ENCODE measurements at regions not wholly inside any gene's neighbourhood (a gene's known extent, or its start where the extent isn't known, plus 50 kb on each side); places are given as distances from the start of the nearest gene placed in this dataset.

DNA sequence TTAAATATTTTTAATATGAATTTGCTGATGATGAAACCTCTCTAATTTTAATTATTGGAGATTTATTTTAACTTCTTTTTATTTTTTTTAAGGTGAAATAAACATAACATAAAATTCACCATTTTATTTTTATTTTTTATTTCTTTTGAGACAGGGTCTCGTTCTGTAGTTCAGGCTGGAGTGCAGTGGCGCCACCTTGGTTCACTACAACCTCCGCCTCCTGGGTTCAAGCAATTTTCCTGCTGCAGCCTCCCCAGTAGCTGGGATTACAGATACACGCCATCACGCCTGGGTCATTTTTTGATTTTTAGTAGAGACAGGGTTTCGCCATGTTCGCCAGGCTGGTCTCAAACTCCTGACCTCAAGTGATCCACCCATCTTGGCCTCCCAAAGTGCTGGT, 402.9 kb downstream of the PRR16 start:
- H2AFZ ChIP-seq (ENCODE audit: low read depth, low read length), result no peak overlapping the region
- ATAC-seq (ENCODE audit: insufficient read depth, low read depth) (no peak), DNase-seq (no peak)
- no peak overlapping the region for H3K4me3 ChIP-seq (ENCODE audit: low read depth in 1 of 2, low read length in 2 of 2)
- TF ChIP-seq, protein P1, sequence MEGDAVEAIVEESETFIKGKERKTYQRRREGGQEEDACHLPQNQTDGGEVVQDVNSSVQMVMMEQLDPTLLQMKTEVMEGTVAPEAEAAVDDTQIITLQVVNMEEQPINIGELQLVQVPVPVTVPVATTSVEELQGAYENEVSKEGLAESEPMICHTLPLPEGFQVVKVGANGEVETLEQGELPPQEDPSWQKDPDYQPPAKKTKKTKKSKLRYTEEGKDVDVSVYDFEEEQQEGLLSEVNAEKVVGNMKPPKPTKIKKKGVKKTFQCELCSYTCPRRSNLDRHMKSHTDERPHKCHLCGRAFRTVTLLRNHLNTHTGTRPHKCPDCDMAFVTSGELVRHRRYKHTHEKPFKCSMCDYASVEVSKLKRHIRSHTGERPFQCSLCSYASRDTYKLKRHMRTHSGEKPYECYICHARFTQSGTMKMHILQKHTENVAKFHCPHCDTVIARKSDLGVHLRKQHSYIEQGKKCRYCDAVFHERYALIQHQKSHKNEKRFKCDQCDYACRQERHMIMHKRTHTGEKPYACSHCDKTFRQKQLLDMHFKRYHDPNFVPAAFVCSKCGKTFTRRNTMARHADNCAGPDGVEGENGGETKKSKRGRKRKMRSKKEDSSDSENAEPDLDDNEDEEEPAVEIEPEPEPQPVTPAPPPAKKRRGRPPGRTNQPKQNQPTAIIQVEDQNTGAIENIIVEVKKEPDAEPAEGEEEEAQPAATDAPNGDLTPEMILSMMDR (IDR thresholded peaks at IDR 0.05; ENCODE audit: borderline replicate concordance, extremely low read depth, low read length, poor library complexity, severe bottlenecking), result no peak
- TF ChIP-seq EZH2 (IDR thresholded peaks at IDR 0.05; ENCODE audit: borderline replicate concordance, low read depth, low read length, severe bottlenecking), result no peak
- H3K4me2 ChIP-seq (ENCODE audit: insufficient read depth, low read length), result no peak overlapping the region
- H3K27me3 ChIP-seq (ENCODE audit: insufficient read depth, low read length, poor library complexity), result no peaks in the 10 kb centered on the region
- no peaks in the 10 kb centered on the region for H3K36me3 ChIP-seq (ENCODE audit: insufficient read depth, low read length)
- H3K4me1 ChIP-seq (ENCODE audit: insufficient read depth, low read length), result peaks cover 17% of the 10 kb centered on the region
- H3K9me3 ChIP-seq (ENCODE audit: insufficient read depth, low read length, severe bottlenecking), result no peaks in the 10 kb centered on the region
- H3K79me2 ChIP-seq (ENCODE audit: insufficient read depth, low read length), result no peaks in the 10 kb centered on the region
- no peak overlapping the region for H3K27ac ChIP-seq (ENCODE audit: low read length)
- H4K20me1 ChIP-seq (ENCODE audit: insufficient read depth, low read length), result no peaks in the 10 kb centered on the region
- H3K9ac ChIP-seq (ENCODE audit: low read depth, low read length), result no peak overlapping the region

DNA sequence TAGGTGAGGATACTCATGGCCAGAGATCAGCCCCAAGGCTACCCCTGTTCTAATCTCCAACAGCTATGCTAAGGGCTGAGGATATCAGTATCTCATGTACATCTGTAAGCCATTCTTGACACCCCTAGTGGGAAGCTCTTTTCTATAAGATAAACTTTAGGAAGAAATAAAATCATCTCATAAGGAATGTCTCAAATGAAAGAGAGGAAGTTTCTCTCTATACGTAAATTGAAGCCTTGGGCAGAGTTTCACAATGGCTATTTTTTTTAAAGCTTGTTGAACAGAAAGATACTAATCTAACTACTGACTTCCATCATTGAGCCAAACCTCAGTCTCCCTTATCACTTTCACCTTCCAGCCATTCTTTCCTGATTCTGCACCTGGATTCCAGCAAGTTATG, 405.7 kb downstream of the PRR16 start:
- ATAC-seq (ENCODE audit: insufficient read depth, low read depth), result peak; percentile 48; the same call in 2 of the 3 replicates
- TF ChIP-seq EZH2 (IDR thresholded peaks at IDR 0.05; ENCODE audit: borderline replicate concordance, low read depth, low read length, severe bottlenecking), result no peak
- H3K9ac ChIP-seq (ENCODE audit: low read depth, low read length), result no peak overlapping the region
- H2AFZ ChIP-seq (ENCODE audit: low read depth, low read length), result peak overlapping the region; percentile 26; the same call in 1 of the 2 replicates
- peaks cover 17% of the 10 kb centered on the region for H3K4me1 ChIP-seq (ENCODE audit: insufficient read depth, low read length)
- H3K36me3 ChIP-seq (ENCODE audit: insufficient read depth, low read length), result no peaks in the 10 kb centered on the region
- H3K27me3 ChIP-seq (ENCODE audit: insufficient read depth, low read length, poor library complexity), result no peaks in the 10 kb centered on the region
- H3K79me2 ChIP-seq (ENCODE audit: insufficient read depth, low read length), result no peaks in the 10 kb centered on the region
- no peaks in the 10 kb centered on the region for H3K9me3 ChIP-seq (ENCODE audit: insufficient read depth, low read length, severe bottlenecking)
- no peak overlapping the region for H3K4me2 ChIP-seq (ENCODE audit: insufficient read depth, low read length)
- no peak for DNase-seq
- H3K27ac ChIP-seq (ENCODE audit: low read length), result no peak overlapping the region
- H3K4me3 ChIP-seq (ENCODE audit: low read depth in 1 of 2, low read length in 2 of 2), result no peak overlapping the region
- no peaks in the 10 kb centered on the region for H4K20me1 ChIP-seq (ENCODE audit: insufficient read depth, low read length)

DNA sequence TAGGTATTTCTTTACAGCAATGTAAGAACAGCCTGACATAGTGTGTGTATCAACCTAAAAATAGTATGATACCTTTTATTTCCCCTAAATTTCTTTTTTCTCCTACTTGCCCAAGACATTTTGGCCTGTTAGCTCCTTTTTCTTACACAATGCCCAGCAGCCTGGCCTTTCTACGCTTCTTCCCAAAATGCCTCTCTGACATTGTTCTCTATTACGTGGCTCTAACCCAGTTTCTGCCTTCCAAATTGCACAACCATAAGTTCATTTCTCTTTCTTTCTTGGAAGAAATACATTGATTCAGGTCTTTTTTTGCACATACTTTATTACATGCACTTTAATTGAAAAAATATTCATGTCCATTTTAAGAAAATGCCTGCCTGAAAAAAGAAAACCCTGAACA, 408.2 kb downstream of the PRR16 start:
- H3K4me2 ChIP-seq (ENCODE audit: insufficient read depth, low read length), result no peak overlapping the region
- H2AFZ ChIP-seq (ENCODE audit: low read depth, low read length), result no peak overlapping the region

DNA sequence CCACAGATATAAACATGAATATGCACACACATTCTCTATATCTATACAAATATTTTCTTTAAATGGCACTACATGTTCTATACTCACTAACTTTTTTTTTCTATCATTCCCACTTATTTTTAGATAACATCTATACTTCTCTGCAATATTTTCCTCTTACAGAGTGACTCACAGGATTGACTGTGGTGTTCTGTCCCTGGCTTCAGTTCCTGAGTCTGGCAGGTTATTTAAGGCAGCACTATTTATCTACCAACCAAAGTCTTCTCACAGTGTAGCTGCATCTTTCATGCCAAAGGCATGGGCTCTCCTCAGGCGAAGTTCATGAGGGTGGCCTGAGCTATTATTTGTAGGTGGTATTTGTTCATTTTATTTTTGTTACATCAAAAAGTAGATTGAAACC, 409.0 kb downstream of the PRR16 start:
- Histone ChIP-seq H3K27me3 (ENCODE audit: insufficient read depth, low read length, poor library complexity) (no peaks in the 10 kb centered on the region), H4K20me1 (ENCODE audit: insufficient read depth, low read length) (no peaks in the 10 kb centered on the region), H3K79me2 (ENCODE audit: insufficient read depth, low read length) (no peaks in the 10 kb centered on the region), H3K9me3 (ENCODE audit: insufficient read depth, low read length, severe bottlenecking) (peaks cover 2% of the 10 kb centered on the region), H3K9ac (ENCODE audit: low read depth, low read length) (no peak overlapping the region), H3K4me1 (ENCODE audit: insufficient read depth, low read length) (peaks cover 8% of the 10 kb centered on the region; the same call in 1 of the 2 replicates), H3K4me3 (ENCODE audit: low read depth in 1 of 2, low read length in 2 of 2) (no peak overlapping the region), H3K36me3 (ENCODE audit: insufficient read depth, low read length) (no peaks in the 10 kb centered on the region), H3K27ac (ENCODE audit: low read length) (no peak overlapping the region), H2AFZ (ENCODE audit: low read depth, low read length) (no peak overlapping the region), H3K4me2 (ENCODE audit: insufficient read depth, low read length) (no peak overlapping the region)
- TF ChIP-seq, protein P1 (IDR thresholded peaks at IDR 0.05; ENCODE audit: borderline replicate concordance, extremely low read depth, low read length, poor library complexity, severe bottlenecking), result no peak
- TF ChIP-seq EZH2 (IDR thresholded peaks at IDR 0.05; ENCODE audit: borderline replicate concordance, low read depth, low read length, severe bottlenecking), result no peak
- DNase-seq (no peak), ATAC-seq (ENCODE audit: insufficient read depth, low read depth) (peak; percentile 49; the same call in 1 of the 3 replicates)

More for the DNA sequence above, 408.2 kb downstream of the PRR16 start:
- Histone ChIP-seq H3K79me2 (ENCODE audit: insufficient read depth, low read length) (no peaks in the 10 kb centered on the region), H3K27me3 (ENCODE audit: insufficient read depth, low read length, poor library complexity) (no peaks in the 10 kb centered on the region), H3K4me3 (ENCODE audit: low read depth in 1 of 2, low read length in 2 of 2) (no peak overlapping the region), H3K9me3 (ENCODE audit: insufficient read depth, low read length, severe bottlenecking) (peaks cover 2% of the 10 kb centered on the region), H3K27ac (ENCODE audit: low read length) (no peak overlapping the region), H3K4me1 (ENCODE audit: insufficient read depth, low read length) (peaks cover 13% of the 10 kb centered on the region), H4K20me1 (ENCODE audit: insufficient read depth, low read length) (no peaks in the 10 kb centered on the region), H3K36me3 (ENCODE audit: insufficient read depth, low read length) (no peaks in the 10 kb centered on the region), H3K9ac (ENCODE audit: low read depth, low read length) (no peak overlapping the region)
- ATAC-seq (ENCODE audit: insufficient read depth, low read depth) (no peak), DNase-seq (no peak)
- TF ChIP-seq, protein P1 (IDR thresholded peaks at IDR 0.05; ENCODE audit: borderline replicate concordance, extremely low read depth, low read length, poor library complexity, severe bottlenecking), result no peak
- no peak for TF ChIP-seq EZH2 (IDR thresholded peaks at IDR 0.05; ENCODE audit: borderline replicate concordance, low read depth, low read length, severe bottlenecking)
